ENCODE measurements at regions not wholly inside any gene's neighbourhood (a gene's known extent, or its start where the extent isn't known, plus 50 kb on each side); places are given as distances from the start of the nearest gene placed in this dataset.

- H3K4me1 ChIP-seq (ENCODE audit: low read length) = no peaks in the 10 kb centered on the region
- no peak overlapping the region for H3K4me3 ChIP-seq (ENCODE audit: low read length)
- TF ChIP-seq EZH2phosphoT487 (IDR thresholded peaks at IDR 0.05; ENCODE audit: low read depth) = no peak
- TF ChIP-seq, protein P1, sequence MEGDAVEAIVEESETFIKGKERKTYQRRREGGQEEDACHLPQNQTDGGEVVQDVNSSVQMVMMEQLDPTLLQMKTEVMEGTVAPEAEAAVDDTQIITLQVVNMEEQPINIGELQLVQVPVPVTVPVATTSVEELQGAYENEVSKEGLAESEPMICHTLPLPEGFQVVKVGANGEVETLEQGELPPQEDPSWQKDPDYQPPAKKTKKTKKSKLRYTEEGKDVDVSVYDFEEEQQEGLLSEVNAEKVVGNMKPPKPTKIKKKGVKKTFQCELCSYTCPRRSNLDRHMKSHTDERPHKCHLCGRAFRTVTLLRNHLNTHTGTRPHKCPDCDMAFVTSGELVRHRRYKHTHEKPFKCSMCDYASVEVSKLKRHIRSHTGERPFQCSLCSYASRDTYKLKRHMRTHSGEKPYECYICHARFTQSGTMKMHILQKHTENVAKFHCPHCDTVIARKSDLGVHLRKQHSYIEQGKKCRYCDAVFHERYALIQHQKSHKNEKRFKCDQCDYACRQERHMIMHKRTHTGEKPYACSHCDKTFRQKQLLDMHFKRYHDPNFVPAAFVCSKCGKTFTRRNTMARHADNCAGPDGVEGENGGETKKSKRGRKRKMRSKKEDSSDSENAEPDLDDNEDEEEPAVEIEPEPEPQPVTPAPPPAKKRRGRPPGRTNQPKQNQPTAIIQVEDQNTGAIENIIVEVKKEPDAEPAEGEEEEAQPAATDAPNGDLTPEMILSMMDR (IDR thresholded peaks at IDR 0.05; ENCODE audit: low read depth, low read length) = no peak
- no peaks in the 10 kb centered on the region for H3K27me3 ChIP-seq (ENCODE audit: low read depth, low read length)
- no peaks in the 10 kb centered on the region for H3K36me3 ChIP-seq (replicated peaks; ENCODE audit: low read depth, low read length)
- H2AFZ ChIP-seq (ENCODE audit: low read depth, low read length) = no peak overlapping the region
- H3K79me2 ChIP-seq (ENCODE audit: low read length) = no peaks in the 10 kb centered on the region
- H3K9me3 ChIP-seq (ENCODE audit: insufficient read depth, low read length) = no peaks in the 10 kb centered on the region
- no peak overlapping the region for H3K4me2 ChIP-seq (ENCODE audit: low read length)
- no peak overlapping the region for H3K27ac ChIP-seq (ENCODE audit: low read length)
- no peaks in the 10 kb centered on the region for H4K20me1 ChIP-seq (ENCODE audit: insufficient read depth, low read length)
- no peak overlapping the region for H3K9ac ChIP-seq (ENCODE audit: low read length)
Observed at GRCh38 chr14:45998554-45998953, 653.0 kb downstream of the RPL10L start.

- Histone ChIP-seq H3K9ac (ENCODE audit: low read length) (no peak overlapping the region), H3K9me3 (ENCODE audit: insufficient read depth, low read length) (no peaks in the 10 kb centered on the region), H3K79me2 (ENCODE audit: low read length) (no peaks in the 10 kb centered on the region), H2AFZ (ENCODE audit: low read depth, low read length) (0 out of 2 replicates have a peak overlapping the region, but pooled peaks have one; percentile 35), H3K27me3 (ENCODE audit: low read depth, low read length) (no peaks in the 10 kb centered on the region), H4K20me1 (ENCODE audit: insufficient read depth, low read length) (no peaks in the 10 kb centered on the region), H3K4me1 (ENCODE audit: low read length) (no peaks in the 10 kb centered on the region), H3K27ac (ENCODE audit: low read length) (no peak overlapping the region), H3K4me2 (ENCODE audit: low read length) (no peak overlapping the region), H3K4me3 (ENCODE audit: low read length) (no peak overlapping the region), H3K36me3 (replicated peaks; ENCODE audit: low read depth, low read length) (no peaks in the 10 kb centered on the region)
- TF ChIP-seq EZH2phosphoT487 (IDR thresholded peaks at IDR 0.05; ENCODE audit: low read depth) = no peak
- TF ChIP-seq, protein P1 (IDR thresholded peaks at IDR 0.05; ENCODE audit: low read depth, low read length) = peak; percentile 21; the same call in 1 of the 2 replicates
Observed at GRCh38 chr14:45990252-45990651, 661.3 kb downstream of the RPL10L start.

GRCh38 chr14:45976001-45976400 is 675.6 kb downstream of the RPL10L start:
- no peaks in the 10 kb centered on the region for H3K36me3 ChIP-seq (replicated peaks; ENCODE audit: low read depth, low read length)
- TF ChIP-seq, protein P1 (IDR thresholded peaks at IDR 0.05; ENCODE audit: low read depth, low read length) = no peak
- TF ChIP-seq EZH2phosphoT487 (IDR thresholded peaks at IDR 0.05; ENCODE audit: low read depth) = no peak
- no peak overlapping the region for H3K4me2 ChIP-seq (ENCODE audit: low read length)

DNA sequence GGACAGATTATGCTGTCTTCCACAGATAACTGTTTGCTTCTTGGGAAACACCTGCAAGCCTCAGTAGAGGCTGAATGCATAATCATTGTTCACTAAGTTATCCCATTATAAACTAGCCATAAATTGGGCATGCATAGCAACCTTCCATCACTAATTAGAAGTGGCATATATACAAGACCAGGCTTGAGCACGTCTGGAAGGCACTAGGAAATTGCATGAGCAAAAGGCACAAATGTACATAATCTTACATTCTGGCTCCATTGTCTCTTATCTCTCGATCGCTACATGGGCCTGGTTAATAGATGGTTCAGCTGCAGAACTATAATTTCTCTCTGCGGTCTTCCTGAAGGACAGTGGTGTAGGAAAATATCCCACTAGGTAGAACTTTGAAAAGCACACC is 679.2 kb downstream of the RPL10L start:
- no peak overlapping the region for H3K27ac ChIP-seq (ENCODE audit: low read length)

More at GRCh38 chr14:45976001-45976400, 675.6 kb downstream of the RPL10L start:
- Histone ChIP-seq H3K27ac (ENCODE audit: low read length) (no peak overlapping the region), H3K9me3 (ENCODE audit: insufficient read depth, low read length) (no peaks in the 10 kb centered on the region), H3K9ac (ENCODE audit: low read length) (no peak overlapping the region), H3K4me3 (ENCODE audit: low read length) (no peak overlapping the region), H2AFZ (ENCODE audit: low read depth, low read length) (no peak overlapping the region; the same call in 1 of the 2 replicates), H3K27me3 (ENCODE audit: low read depth, low read length) (no peaks in the 10 kb centered on the region), H3K79me2 (ENCODE audit: low read length) (no peaks in the 10 kb centered on the region), H3K4me1 (ENCODE audit: low read length) (no peaks in the 10 kb centered on the region), H4K20me1 (ENCODE audit: insufficient read depth, low read length) (no peaks in the 10 kb centered on the region)

More for the DNA sequence above, 679.2 kb downstream of the RPL10L start:
- Histone ChIP-seq H3K4me1 (ENCODE audit: low read length) (peaks cover 10% of the 10 kb centered on the region), H3K4me2 (ENCODE audit: low read length) (no peak overlapping the region), H3K79me2 (ENCODE audit: low read length) (no peaks in the 10 kb centered on the region), H3K4me3 (ENCODE audit: low read length) (no peak overlapping the region), H3K36me3 (replicated peaks; ENCODE audit: low read depth, low read length) (peaks cover 7% of the 10 kb centered on the region), H2AFZ (ENCODE audit: low read depth, low read length) (no peak overlapping the region), H3K27me3 (ENCODE audit: low read depth, low read length) (no peaks in the 10 kb centered on the region), H3K9me3 (ENCODE audit: insufficient read depth, low read length) (0 out of 2 replicates have a peak, but pooled peaks cover 2% of the 10 kb centered on the region), H3K9ac (ENCODE audit: low read length) (no peak overlapping the region), H4K20me1 (ENCODE audit: insufficient read depth, low read length) (no peaks in the 10 kb centered on the region)
- TF ChIP-seq EZH2phosphoT487 (IDR thresholded peaks at IDR 0.05; ENCODE audit: low read depth) = no peak
- TF ChIP-seq, protein P1 (IDR thresholded peaks at IDR 0.05; ENCODE audit: low read depth, low read length) = no peak

Measured in OCI-LY3 (cell line).